HG02973 (cell line): ENCODE measurements at regions not wholly inside any gene's neighbourhood (a gene's known extent, or its start where the extent isn't known, plus 50 kb on each side); places are given as distances from the start of the nearest gene placed in this dataset.
"Not testable (repeated sequence)": the region's sequence is repeated elsewhere in the genome, so short reads cannot be mapped to it uniquely, and the experiment has no call there.

Experiments used
- ATAC-seq: cut with Tn5 transposase; IDR thresholded peaks from one replicate; pipeline ENCODE4 v1.9.1; 2021; ENCODE audit warnings: moderate library complexity; ENCODE audit not compliant: unreplicated experiment

GRCh38 chr2:105691947-105692390 is 52.7 kb upstream of the NCK2 start:
- no peak for ATAC-seq

GRCh38 chr2:105690566-105690965 is 54.1 kb upstream of the NCK2 start:
- ATAC-seq, result no peak

GRCh38 chr2:105689484-105689883 is 55.2 kb upstream of the NCK2 start:
- no peak for ATAC-seq

GRCh38 chr2:105688946-105689345 is 55.8 kb upstream of the NCK2 start:
- no peak for ATAC-seq

GRCh38 chr2:105686588-105686987 is 58.1 kb upstream of the NCK2 start:
- no peak for ATAC-seq

GRCh38 chr2:105683011-105683492 is 61.7 kb upstream of the NCK2 start:
- ATAC-seq, result no peak

- ATAC-seq, result no peak
Measured at GRCh38 chr2:105682401-105682800, 62.3 kb upstream of the NCK2 start.

- no peak for ATAC-seq
Measured at GRCh38 chr2:105681927-105682326, 62.8 kb upstream of the NCK2 start.

- ATAC-seq, result no peak
Measured at GRCh38 chr2:105680357-105680756, 64.4 kb upstream of the NCK2 start.

- no peak for ATAC-seq
Measured at GRCh38 chr2:105678346-105678745, 66.4 kb upstream of the NCK2 start.

- no peak for ATAC-seq
Measured at GRCh38 chr2:105677901-105678300, 66.8 kb upstream of the NCK2 start.

GRCh38 chr2:105675841-105676240 is 68.9 kb upstream of the NCK2 start:
- ATAC-seq, result no peak

- ATAC-seq, result no peak
Measured at GRCh38 chr2:105674859-105675541, 69.7 kb upstream of the NCK2 start.

GRCh38 chr2:105674401-105674800 is 70.3 kb upstream of the NCK2 start:
- ATAC-seq, result no peak

- no peak for ATAC-seq
Measured at GRCh38 chr2:105671156-105671555, 73.6 kb upstream of the NCK2 start.

GRCh38 chr2:105669384-105669891 is 75.3 kb upstream of the NCK2 start:
- no peak for ATAC-seq

GRCh38 chr2:105665480-105665879 is 79.2 kb upstream of the NCK2 start:
- no peak for ATAC-seq

GRCh38 chr2:105660489-105660888 is 84.2 kb upstream of the NCK2 start:
- no peak for ATAC-seq

GRCh38 chr2:105655723-105656606 is 88.7 kb upstream of the NCK2 start:
- ATAC-seq, result not testable (repeated sequence)

GRCh38 chr2:105655244-105655643 is 89.5 kb upstream of the NCK2 start:
- no peak for ATAC-seq

- no peak for ATAC-seq
Measured at GRCh38 chr2:105654474-105655004, 90.2 kb upstream of the NCK2 start.

GRCh38 chr2:105653302-105653701 is 91.4 kb upstream of the NCK2 start:
- no peak for ATAC-seq
